ENCODE measurements at regions not wholly inside any gene's neighbourhood (a gene's known extent, or its start where the extent isn't known, plus 50 kb on each side); places are given as distances from the start of the nearest gene placed in this dataset.

DNA sequence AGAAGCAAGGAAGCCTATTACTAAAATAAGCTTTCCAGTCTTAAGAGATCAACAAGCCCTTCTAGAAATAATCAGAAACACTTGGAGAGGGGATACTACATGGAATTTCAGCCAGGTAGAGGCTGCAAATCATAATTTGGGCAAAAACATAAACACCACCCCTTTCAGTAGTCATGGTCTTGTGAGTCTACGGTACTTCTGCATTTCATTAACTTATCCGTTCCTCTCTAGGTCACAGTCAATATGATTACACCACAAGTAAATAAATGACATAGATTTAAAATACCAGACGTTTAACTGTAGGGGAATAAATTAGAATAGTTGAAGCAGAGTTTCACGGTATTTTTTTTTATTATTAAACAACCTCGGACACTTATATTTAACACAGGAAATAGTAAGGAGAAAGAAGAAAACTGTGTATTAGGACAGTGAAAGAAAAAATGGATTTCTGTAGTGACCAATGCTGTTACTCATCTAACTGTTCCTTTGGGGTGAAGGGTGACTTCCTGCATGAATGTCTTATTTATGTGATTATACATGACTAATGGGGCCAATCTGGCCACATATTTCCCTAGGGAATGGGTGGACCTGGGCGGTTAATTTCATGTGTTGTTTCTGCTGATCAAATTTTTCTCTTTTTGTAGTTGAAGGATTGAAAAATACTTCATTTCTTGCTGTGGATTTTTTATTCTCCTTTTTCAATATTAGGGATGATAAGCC, 456.6 kb upstream of the UBE2E3 start:
- no peak for DNase-seq

DNA sequence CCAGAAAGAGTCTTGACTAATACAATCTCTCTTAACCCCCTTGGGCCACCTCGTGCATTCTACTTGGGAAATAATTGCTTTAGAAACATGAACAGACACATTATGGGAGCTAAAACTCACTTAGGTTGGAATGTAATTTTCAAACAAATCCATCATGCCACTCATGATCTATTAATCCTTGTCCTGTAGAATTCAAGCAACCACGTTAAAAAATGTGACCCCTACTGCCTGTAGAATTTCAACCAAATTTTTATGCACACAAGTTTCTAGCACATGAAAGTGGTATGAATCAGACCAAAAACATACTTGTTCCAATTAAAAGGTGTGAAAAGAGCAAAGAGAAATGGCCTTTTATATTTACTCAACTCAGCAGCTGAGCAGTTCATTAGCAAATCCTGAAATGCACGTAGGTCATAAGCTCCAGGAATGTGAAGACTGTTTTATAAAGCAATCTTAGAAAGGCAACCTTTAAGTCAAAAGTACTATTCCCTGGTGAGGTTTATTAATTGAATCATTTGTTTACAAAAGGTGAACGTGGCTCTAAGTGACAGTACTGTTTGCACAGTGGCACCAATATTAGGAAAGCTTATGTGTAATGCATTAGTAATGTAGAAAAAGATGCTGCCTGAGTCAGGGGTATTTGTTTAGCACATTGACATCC, 459.4 kb upstream of the UBE2E3 start:
- DNase-seq = no peak

DNA sequence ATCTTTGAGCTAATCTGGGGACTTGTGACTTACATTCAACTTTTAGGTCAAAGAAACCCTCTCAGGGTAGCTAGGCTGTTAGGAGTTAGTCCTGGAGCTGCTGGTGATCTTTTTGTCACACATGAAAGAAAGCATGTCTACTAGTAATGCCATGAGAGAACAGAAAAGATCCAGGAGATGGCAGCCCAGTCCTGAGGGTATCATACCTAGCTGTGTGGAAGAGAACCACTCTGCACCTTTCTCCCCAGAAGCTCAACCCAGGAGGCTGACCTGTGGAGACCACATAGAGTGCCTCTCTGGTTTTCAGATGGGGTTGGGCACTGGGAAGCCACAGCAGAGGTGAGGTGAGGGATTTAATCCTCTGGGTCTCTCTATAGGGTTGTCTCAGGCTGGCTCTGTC, 460.2 kb upstream of the UBE2E3 start:
- DNase-seq = no peak

DNA sequence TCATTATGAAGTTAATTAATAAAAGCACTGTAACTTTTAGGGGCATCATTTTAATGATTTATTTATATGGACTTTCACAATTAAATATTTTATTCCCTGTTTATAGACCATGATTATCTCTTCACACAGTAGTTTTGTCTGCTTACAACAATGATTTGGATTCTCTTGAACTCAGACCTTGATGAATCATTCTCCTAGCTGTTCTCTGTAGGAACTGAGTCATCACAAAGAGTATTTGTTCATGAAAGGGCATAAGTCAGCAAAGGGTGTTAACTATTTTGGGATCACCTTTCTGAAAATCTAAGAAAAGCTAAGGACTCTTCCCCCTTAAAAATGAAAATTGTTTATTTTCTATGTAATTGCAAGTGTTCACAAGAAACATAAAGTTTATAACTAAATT, 461.1 kb upstream of the UBE2E3 start:
- DNase-seq = no peak

DNA sequence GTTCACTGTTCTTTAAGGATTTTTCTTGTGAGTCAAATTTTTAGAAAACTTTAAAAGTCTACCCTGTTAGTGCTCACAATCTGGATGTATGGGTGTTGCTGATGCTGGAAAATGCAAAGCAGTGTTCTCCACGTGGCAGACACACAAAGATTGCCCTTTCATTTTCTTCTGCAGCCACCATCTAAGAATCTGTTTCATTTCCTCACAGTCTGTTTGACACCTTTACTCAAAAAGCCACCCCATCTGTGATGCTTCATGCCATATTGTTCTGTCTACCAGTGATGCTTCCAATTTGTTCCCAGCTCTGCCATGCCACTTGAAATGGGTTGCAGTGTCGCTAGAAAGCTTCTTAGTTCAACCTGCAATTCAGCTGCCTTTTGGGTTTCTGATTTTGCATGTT, 464.2 kb upstream of the UBE2E3 start:
- DNase-seq = no peak

DNA sequence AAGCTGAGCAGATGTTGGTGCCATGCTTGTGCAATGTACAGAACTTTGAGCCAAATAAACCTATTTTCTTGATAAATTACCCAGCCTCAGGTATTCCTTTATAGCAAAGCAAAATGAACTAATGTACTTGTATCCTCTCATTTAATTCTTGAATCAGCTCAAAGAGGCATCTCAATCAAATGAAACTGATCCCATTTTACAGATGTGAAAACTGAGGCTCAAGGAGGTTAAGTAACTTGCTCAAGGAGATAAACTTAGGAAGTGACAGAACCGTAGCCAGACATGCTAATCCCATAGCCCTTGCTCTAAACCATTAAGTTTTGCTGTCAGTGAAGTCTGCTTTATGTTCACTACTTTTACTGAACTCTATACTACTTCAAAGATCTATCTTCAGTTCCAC, 467.0 kb upstream of the UBE2E3 start:
- no peak for DNase-seq

DNA sequence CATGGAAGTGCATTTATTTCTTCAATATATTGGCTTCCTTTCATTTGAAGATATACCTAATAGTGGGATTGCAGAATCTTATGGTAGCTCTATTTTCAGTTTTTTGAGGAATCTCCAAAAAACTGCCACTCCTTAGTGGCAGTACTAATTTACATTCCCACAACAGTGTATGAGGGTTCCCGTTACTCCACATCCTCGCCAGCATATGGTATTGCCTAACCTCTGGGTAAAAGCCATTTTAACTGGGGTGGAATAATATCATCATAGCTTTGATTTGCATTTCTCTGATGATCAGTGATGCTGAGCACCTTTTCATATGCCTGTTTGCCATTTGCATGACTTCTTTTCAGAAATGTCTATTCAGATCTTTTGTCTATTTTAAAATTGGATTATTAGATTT, 471.9 kb upstream of the UBE2E3 start:
- DNase-seq = no peak

DNA sequence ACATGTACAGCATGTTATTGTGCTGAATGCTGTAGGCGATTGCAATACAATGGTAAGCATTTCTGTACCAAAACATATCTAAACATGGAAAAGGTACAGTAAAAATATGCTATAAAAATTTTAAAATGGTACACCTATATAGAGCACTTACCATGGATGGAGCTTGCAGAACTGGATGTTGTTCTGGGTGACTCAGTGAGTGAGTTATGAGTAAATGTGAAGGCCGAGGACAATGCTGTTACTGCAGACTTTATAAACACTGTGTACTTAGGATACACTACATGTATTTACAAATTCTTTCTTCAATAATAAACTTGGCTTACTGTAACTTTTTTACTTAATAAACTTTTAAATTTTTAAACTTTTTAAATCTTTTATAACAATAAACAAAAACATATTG, 473.4 kb upstream of the UBE2E3 start:
- DNase-seq = no peak

DNA sequence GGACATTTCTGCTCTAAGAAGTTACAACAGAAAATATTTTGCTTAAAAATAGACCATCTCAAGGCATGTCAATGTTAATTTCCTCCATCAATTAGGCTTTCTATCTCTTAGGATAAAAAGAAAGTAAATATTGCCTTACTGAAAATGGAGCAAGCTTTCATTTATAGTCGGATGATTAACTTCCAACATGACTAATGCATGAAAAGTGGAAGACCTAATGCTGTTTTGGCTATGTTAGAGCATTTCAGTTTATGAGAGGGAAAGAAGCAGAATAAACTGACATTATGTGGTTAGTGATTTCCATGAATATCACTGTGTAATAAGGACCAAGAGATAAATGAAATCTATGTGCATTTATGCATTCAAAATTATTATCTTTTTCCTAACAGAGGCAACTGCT, 475.2 kb upstream of the UBE2E3 start:
- DNase-seq = no peak

DNA sequence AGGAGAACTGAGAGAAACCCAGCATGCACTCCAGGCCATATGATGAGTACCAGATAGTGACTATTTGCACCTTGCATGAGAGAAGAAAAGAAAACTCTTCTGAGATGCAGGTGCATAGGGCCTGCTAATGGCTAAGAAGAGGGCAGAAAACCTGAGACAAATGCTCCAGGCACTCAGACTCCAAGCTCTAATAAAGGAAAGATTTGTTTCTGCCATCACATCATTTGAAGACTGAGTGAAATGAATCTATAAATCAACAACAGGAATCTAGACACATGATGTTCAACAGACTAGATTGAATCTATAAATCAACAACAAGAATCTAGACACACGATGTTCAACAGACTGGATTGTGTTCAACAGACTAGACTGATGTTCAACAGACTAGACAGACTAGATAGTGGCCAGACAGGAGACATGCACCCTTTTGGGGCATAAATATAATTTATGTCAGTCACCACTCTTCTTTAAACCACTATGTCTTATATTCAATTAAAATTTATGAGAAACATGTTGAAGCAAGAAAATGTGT, 482.7 kb upstream of the UBE2E3 start:
- DNase-seq = no peak

DNA sequence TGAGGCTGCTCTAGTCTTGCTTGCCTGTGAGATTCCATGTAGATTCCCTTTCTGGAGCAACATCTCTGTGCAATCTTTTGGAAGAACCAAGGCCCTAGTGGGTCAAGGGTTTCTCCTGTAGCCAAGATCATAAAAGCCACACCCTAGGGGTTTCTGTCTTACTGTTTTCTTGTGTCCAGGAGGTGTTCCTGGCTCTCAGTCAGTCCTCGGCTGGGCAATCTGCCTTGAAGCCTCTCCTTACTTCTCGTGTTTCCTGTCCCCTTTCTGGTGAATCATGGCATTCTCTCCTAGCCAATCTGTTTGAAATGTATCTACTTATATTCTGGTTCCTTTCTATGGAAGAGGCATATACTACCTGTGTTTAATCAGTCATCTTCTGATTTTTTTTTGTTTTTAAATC, 484.8 kb upstream of the UBE2E3 start:
- no peak for DNase-seq

DNA sequence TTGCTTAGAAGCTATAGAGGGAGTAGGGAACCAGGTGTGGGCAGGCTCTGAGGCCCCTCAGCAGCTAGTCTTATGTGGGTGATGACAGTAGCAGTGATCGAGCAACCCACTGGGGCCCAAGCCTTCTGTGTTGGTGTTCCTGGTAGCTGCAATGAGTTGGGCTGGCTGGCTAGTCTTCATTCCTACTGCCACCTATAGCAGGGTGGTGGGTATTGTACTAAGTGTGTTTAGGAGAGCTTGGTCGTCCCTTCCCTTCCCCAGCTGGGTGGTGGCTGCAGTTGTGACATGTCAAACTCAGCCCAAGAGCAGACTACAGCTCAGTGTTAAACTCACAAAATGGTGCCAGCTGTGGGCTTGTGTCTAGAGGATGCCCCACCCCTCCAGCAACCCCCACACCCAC, 486.1 kb upstream of the UBE2E3 start:
- no peak for DNase-seq

DNA sequence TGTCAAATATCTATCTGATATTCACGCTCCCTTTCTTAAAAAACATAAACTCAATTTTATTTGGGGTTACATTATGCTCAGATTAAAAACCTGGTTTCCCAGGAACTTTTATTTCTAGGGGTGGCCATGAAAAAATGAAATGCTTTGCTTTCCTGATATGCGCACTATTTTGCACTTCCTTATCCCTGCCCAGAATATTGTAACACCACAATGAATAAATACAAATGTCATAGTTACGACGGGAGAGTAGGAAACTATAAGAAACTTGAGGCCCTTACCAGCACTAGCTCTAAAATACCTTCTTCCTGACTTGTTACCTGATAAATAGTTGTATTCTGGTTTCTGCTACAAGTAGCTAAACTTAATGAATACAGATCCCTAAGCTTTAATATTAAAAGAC, 475.6 kb upstream of the CWC22 start:
- no peak for DNase-seq

DNA sequence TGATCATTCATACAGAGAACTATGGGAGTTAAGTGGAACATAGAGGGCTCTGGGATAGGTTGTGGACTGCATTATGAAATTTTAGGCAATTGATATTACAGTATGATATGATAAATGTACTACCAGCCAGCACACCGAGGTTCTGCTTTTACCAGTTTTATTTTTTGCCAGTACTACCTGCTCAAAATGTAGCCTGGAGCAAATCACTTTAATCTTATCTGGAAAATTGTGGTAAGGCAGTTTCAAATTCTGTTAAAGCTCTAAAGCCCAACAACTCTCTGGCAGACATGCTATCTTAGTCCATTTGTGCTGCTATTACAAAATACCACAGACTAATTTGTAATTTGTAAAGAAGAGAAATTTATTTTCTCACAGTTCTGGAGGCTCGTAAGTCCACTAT, 474.9 kb upstream of the CWC22 start:
- no peak for DNase-seq

DNA sequence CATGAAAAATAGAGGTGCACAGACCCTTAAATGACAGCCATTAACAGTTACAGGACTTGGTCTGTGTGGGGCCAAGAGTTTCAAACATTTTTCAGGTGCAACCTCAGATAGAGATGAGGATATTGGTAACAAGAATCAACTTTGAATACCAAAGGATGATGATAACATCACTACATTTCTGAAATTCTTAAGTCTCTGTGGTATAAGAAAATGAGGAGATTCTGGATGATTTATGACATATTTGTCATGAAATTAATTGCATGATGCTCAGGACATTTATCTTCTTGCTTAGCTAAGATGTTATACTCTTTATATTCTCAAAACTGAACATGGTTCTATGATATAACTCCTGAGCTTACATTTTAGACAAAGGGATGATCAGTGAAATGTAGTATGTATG, 471.8 kb upstream of the CWC22 start:
- DNase-seq = no peak

DNA sequence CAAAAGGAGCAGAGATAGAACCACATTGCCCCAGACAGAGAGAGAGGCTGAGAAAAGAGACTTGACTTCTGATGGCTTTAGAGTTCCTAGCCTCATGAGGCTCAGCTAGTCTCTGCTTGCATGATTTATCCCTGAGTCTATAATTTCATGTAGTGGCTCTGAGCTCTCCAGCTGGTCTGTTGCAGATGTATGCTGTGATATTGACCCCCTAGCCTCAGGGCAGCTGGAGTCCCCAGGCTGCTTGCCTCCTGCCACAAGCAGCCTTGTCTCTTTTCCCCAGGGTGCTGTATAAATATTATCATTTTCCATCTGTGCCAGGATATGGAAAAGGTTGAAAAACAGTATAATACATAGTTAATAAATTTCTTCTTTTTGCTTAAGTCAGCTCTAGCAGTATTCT, 467.6 kb upstream of the CWC22 start:
- no peak for DNase-seq

DNA sequence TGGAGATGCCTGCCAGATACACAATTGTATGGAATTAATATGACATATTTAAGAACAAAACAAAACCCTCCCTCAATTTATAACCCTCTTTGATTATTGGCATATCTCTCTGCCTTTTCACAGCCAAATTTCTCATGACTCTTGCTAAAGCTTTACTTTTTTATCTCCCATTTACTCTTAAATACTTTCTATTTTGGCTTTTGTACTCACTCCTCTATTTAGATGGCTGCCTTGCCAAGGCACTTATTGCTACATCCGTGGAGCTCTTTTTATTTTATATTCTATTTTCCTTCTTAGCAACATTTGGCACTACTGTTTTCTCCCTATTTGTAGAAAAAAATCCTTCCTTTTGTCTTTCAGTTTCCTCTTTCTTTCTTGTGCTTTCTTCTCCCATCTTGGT, 466.4 kb upstream of the CWC22 start:
- DNase-seq = no peak

DNA sequence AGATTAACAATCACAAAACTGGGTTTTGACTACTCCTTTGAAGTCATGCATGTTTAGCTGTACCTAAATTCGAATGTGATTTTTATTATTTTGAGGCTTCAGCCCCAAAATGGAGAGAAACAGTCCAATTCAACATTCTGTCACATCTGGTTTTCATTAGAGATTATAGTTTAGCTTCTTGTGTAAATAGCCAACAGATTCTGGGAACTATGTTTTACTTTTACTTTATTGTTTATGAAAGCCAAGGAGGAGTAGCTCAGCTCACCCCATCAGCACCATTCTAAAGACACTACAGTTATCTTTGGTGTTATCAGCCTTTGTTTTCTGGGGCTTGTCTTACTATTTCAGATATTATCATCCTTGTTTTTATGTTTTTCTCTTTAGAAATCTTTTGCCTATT, 465.0 kb upstream of the CWC22 start:
- no peak for DNase-seq

DNA sequence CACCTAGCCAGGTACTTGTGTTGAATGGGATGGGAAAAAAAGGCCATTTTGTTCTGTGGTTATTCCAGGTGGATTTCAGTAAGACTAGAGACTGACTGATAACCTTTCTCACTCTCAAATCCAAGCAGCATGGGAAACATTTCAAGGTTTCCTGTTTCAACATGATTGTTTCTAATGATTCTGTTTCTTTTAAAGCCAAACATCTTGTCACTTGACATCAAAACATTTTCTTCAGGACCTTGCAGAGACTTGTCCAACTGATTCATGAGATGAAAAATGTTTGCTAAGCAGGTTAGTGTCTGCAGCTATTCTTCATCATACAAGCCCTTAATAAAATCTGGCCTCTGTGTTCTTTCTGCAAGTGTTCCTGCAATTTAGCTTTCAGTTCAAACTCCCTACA, 456.5 kb upstream of the CWC22 start:
- DNase-seq = no peak

DNA sequence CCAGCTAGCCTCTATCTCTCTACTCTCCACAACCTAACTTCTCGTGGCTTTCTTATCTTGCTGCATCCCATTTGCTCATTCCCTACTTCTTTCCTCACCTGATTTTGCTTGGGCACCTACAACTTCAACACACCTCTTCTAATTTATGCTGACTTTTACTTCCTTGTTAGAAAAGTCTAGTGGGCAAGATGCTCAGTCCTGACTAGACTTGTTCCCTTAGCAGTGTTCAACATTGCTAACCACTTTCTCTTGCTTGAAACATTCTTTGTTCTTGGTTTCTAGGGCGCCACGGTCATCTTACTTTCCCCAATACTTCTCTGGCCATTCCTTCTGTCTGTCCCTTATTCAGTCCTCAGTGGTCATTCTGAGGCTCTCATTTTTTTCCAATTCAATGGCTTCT, 454.7 kb upstream of the CWC22 start:
- DNase-seq = no peak

DNA sequence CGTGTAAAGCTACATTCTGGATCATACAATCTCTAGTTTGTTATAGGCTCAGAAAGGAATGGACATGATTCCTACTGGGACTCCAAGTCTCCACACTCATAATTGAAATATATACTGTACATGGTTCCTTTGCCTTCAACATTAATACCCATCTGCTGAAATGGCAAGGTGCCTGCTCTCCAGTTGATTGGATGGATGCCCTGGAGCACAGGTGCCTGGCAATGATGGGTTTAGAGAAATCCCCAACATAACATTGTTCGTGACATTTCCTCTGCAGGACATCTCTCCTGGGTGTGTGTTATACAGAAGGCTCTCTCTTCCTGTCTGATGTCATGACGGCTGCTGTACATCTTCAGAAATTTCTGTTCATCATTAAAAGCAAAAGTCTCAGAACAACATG, 449.7 kb upstream of the CWC22 start:
- DNase-seq = no peak

DNA sequence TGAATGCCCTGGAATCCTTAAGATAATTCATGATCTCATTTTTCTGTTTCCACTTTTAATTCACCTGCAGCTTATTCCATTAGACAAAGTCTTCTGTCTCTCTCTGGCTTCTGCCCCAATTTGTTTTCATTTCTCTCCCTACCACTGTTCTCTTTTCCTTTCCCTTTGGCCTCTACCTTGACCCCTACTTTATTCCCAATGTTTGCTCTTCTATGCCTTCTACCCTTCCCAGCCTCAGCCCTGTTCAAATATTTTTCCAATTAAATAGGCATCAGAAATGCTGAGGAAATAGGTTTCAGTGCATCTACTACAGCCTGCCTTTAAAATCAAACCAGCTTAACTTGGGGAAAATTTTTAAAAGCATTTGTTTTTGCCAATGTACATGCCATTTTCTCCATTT, 443.7 kb upstream of the CWC22 start:
- DNase-seq = no peak

DNA sequence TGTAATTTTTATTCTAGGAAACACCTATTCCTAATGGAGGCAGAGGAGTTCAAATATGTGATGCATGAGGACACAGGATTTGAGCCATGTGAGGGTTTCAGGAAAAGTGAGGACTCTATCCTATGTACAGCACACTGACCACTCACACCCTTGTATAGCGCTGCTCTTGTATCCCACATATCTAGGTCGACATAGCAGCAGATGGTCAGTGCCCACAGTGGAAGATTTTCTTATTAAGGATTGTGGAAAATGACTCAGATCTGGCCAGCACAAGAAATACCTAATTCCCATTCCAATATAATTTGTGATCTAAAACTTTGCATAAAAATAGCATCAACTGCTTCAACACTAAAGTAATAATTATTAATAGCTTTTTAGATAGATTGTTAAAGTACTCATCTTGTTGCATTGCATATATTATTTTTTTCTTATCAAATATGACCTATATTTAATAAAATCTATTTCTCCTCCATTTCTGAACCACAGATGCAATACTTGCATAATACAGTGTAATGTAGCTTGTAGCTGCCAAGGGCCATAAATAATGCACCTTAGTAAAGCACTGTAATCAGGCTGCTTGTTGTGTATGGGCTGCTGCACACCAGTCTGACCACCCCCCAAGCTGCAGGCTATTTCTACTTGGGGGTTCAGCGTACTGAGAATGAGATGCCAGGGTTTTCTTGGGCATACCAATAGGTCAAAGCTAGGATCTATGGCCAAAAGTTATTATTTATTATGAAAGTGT, 442.2 kb upstream of the CWC22 start:
- DNase-seq = no peak

DNA sequence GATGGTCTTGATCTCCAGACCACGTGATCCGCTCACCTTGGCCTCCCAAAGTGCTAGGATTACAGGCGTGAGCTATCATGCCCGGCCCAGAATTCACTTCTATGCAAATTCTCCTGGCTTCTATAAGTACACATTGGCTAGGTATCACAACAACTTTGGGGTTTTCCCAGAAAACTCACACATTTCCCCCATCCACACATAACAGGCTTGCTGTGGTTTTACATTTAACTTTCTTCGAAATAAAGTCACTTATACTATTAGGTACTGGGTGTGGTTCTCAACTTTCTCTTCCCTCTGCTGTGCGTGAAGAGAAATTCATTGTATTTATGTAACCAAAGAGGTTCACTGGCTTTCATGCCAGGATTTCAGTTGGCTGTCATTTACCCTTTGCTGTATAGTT, 439.4 kb upstream of the CWC22 start:
- DNase-seq = no peak

Measured in activated naive CD4-positive, alpha-beta T cell (primary cell).